ENCODE measurements at regions not wholly inside any gene's neighbourhood (a gene's known extent, or its start where the extent isn't known, plus 50 kb on each side); places are given as distances from the start of the nearest gene placed in this dataset.

DNA sequence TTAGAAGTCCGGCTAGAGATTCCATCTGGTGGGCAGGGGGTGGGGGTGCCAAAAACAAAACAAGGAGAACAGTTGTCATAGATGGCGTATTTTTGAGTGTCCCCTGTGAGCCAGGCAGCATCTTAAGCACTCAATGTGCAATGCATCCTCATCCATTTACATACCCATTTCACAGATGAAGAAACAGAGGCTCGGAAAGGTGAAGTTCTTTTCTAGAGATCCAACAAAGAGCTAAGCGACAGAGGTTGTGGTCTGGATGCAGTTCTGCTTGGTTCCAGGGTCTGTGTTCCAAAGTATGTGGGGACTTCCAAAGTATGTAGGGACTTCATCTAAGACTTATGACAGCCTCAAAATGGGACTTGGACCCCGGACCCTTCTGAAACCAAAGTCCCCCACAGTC lies 277.8 kb downstream of the MN1 start:
- DNase-seq, result no peak

DNA sequence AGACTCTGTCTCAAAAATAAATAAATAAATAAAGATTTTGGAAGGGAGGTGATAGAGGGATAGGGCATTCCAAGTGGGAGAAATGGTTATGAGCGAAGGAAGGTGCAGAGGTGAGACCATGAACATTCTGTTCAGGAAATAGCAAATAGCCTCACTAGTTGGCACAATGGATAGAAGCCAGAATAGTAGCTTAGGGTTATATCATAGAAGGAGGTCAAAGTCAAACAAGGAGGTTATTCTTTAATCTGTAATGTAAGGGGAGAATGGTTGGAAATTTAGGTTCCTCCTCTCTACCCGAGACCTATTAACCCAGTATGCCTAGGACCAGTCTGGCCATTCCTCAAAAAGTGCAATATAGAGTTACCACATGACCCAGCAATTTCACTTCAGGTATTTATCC lies 275.8 kb downstream of the MN1 start:
- no peak for DNase-seq

DNA sequence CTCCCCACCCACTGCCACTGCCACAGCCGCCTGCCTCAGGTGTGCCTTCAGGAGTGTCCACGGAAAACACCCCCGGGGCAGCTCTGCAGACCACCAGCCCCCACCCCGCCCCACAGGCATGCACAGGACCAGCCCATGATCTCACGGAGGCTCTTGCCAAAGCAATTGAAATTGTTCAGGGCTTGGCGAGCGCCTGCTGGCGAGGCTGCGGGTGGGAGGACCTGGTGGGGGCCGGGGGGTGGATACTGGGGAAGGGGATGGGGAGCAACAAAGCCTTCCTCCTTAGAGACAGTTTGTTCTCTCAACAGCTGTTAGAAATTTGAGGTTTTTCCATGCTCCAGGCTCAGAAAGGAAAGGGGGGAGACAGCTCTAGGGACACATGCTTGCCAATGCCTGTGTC lies 274.7 kb downstream of the MN1 start:
- no peak for DNase-seq

DNA sequence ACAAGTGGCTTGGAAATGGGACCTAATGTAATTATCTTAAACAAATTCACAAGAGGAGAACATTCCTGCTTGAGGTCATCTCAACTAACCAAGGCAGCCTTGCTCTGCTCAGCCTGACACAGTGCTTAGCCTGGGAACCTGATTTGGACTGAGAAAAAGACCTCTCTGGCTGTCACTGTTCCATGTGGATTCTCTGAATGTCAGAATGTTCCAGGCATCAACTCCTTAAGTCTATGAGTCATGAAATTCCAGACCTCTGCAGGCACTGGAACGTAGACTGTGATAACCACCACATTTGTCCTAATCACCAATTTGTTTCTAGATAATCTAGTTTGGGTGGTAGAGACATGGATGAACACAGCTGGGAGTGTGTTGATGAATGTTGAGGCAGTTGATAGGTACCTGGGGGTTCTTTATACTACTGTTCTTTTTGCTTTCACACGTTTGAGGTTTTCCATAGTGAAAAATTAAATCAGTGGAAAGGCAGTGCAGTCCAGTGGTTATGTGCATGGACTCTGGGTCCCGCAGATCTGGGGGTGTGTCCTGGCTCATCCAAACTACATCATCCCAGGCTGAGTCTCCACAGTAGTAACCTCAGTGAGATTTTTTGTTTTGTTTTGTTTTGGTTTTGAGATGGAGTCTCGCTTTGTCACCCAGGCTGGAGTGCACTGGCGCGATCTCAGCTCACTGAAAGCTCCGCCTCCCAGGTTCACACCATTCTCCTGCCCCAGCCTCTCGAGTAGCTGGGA lies 269.6 kb downstream of the MN1 start:
- DNase-seq, result no peak

DNA sequence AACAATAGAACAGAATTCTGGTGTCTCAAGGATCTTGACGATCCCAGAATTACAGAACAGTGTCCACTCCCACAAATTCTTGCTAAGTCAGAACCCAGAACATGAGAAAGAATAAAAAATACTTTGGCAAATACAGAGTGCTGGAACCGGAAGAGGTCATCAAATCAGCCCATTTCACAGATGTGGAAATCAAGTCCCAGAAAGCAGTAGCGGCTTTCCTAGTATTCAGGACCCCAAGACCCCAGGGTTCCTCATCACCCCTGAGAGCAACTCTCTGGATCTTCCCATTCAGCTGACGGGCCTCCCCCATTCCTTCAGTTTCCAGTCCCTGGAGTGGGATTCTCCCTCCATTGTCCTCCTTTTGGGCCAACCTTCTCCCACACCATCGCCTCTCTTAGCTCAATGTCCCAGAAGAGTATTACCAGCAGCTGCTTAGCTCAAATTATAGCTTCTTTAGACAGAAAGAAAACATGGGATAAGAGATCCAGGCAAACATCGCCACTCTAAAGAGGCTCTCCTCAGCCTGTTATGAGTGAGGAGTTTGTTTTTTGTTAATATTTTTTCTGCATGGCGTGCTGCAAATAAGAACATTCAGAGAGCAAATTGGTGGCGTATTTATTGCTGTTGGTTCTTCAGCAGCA lies 268.3 kb downstream of the MN1 start:
- DNase-seq, result no peak

DNA sequence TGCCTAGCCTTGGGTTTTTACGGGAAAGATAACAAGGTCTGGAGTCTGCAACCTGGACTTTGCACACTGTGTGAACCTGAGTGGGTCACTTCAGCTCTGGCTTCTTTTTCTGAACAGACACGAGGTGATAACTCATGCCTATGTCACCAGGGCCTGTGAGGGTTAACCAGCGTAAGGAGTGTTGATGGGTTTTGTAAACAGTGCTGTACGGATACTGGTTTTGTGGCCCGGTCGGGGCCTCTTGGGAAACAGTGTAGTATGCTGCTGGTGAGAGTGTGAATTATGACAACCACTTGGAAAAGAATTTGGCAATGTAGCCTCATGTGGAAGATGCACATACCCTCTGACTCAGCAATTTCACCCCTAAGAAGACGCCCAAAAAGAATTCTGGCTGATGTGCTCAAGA lies 266.8 kb downstream of the MN1 start:
- DNase-seq, result no peak

DNA sequence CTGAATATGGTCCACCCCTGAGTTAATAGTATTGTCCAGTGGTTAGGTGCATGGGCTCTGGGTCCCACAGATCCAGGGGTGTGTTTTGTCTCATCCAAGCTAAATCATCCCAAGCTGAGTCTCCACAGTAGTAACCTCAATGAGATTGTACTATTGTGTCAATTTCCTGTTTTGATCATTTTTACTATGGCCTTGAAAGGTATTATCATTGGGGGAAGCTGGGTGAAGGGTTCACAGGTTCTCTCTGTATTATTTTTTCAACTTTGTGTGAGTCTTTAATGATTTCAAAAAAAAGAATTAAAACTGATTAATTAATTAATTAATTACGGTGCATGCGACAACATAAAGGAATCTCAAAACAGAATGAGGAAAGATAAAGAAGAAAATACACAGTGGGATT lies 266.1 kb downstream of the MN1 start:
- DNase-seq, result no peak

DNA sequence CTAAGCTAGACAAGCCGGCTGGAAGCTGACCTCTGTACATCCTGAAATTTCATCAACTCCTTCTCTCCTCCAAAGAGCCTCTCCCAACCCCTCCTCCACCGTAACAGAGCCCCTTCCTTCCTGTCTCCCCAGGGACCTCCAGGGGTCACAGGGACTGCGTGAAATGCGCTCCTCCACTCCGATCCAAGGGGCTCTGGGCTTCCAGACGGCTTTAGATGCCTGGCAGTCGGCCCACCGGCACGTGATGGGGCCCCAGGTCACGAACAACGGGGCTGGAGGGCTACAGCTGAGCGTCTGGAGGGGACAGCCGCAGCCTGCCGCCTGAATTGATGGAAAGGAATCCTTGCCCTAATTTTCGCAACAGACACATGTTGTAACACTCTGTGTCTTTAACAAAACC lies 264.1 kb downstream of the MN1 start:
- DNase-seq, result no peak

DNA sequence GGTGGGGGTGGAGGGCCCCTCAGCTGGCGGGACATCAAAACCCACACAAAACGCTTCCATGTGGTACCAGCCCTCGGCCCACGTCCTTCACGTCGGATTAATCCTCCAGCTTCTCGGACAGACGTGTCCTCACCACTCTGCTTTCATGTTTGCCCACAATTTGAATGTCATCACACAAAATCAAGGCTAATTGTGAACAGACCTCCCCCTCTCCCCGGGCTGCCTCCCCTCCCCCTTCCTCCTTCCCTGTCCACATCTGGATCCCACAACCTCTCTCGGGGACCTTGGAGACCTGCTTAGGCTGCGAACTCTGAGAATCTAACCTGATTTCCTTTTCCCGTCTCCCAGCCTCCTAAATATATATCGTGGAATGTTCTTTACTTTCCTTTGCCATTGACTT lies 262.9 kb downstream of the MN1 start:
- no peak for DNase-seq

DNA sequence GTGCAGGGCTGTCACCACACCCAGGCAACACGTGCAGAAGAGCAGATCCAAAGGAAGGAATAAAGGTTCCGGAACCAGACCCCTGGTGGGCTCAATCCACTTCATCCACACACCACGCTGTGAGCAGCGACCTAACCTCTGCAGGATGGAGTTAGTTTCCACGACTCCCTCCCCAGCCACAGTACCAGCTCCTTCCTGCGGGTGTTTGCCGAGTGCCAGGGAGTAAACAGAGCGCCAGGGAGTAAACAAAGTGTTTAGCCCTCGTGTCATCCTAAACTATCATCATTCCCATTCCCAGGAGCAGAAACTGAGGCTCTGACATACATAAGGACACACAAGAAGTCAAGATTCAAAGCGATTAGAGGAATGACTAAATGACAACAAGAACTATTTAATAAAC lies 261.3 kb downstream of the MN1 start:
- DNase-seq, result no peak

DNA sequence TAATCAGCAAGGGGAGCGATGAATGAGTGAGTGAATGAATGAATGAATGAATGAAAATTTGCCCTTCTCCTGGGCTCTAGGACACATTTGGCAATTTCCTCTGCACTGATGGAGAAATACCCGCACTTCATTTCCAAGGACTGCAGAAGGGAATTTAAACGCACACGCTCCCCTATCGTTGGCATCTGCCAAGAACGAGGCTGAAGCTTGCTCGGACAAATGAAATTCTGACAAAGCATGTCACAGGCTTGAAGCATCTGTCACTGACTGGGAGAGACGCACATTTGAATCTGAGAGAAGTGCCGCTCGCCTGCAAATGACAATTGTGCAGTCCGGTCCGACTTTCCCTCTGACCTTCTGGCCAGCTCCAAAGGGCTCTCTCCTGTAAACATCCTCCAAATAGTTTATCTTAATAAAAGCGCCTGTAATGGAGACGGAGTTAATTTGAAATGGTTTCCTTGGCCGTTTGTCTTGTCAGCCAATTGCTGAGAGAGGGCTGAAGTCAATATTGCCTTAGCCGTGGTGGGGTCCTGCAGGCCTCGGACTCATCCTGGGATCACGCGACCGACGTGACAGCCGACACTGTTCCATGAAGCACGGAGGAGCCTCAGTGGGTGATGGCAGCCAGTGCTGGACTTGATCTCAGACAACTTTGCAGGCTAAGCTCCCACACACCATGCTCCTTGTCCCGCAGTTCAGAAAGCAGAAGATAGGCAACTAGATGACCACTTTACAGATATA lies 260.7 kb downstream of the MN1 start:
- no peak for DNase-seq

DNA sequence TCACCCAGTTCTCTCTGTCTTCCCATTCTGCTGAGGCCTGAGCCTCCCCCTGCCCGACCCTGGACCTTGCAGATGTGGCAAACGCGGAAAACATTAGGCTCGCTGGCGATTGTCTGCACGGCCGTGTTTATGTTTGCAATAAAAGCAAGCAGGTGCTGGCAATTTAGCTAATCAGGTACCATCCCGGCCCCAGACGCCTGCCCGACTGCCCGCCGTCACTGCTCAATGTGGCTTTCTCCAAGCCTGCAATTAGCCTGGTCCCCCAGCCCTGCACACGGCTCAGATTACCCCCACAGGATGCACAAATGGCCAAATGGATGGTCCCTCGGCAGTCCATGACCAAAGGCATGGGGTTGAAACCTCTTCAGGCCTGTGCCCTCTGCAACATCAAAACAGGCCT lies 259.7 kb downstream of the MN1 start:
- no peak for DNase-seq

DNA sequence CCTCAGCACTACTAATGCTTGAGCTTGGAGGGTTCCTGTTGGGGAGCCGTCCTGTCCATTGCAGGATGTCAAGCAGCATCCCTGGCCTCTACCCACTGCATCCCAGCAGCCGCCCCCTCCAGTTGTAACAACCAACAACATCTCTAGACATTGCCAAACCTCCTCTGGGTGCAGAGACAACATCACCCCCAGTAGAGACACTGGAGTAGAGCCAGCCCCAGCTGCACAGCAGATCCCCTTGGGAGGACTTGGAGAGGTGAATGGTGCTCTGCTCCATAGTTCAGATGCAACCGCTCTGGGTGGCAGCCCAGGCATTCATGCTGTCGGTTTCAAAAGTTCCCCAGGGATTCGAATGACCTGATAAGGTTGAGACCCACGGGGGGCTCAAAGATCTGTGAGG lies 259.0 kb downstream of the MN1 start:
- DNase-seq, result no peak

DNA sequence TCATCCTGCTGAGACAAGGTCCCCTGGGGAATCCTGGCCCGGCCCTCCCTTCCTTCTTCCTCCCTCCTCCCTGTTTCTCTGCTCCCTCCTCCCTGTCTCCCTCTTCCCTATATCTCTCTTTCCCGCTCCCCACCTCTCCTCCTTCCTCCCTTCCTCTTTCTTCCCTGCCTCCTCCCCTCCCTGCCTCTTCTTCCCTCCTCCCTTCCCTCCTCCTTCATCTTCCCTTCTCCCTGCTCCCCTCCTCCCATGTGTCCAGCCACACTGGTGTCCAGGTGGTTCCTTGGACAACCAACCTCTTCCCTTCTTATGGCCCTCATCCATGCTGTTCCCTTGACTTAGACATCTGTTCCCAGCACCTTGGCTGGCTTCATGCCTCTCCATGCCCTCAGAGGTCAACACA lies 258.1 kb downstream of the MN1 start:
- DNase-seq, result no peak

DNA sequence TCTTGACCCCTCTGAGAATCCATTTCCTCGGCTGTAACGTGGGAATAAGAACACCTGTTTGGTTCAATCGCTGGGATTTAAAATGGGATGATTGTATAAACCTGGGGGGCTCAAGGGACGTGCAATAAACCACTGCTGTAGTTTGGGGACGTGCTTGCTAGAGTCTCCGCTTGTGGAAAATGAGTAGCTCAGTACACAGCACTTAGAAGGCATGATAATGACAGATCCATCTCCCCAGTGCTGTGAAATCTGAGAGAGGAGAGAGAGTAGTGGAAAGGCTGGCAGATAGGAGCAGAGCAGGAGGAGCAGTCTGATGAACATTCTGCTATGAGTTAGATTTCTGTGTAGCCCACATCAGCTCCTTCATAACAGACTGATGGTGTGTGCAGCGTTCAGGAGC lies 256.5 kb downstream of the MN1 start:
- DNase-seq, result no peak

DNA sequence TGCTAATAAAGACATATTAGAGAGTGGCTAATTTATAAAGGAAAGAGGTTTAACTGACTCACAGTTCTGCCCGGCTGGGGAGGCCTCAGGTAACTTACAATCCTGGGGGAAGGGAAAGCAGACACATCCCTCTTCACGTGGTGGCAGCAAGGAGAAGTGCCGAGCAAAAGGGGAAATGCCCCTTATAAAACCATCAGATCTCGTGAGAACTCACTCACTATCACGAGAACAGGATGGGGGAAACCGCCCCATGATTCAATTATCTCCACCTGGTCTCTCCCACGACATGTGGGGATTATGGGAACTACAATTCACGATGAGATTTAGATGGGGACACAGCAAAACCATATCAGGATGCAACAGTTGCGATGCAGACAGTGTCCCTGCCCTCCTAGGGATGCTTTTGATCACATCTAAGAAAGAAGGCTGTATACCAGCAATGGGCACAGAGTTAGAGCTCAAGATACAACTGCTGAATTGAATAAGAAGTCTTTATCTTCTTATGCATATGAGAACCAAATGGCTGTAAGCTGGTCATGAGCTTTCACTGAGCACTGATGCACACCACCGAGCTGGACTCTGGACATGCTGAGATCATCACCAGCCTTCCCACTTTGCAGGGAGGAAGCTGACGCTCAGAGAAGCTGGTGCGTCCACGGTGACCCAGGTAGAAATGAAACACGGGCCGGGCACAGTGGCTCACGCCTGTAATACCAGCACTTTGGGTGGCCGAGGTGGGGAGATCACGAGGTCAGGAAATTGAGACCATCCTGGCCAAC lies 255.2 kb downstream of the MN1 start:
- peak; percentile 14 to 23 (median 21) for DNase-seq

DNA sequence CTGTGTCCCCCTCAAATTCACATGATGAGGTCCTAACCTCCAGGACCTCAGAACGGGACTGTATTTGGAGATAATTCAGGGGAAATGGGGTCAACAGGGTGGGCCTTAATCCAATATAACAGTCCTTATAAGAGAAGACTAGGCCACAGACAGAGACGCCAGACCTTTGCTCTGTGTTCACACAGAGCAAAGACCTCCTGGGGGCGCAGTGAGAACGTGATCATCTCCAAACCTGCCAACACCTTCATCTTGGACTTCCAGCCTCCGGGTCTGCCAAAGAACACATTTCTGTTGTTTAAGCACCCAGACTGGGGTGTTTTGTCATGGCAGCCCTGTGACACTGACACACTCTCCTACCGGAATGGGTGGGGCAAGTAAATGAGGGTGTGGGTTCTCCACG lies 250.2 kb downstream of the MN1 start:
- no peak for DNase-seq

DNA sequence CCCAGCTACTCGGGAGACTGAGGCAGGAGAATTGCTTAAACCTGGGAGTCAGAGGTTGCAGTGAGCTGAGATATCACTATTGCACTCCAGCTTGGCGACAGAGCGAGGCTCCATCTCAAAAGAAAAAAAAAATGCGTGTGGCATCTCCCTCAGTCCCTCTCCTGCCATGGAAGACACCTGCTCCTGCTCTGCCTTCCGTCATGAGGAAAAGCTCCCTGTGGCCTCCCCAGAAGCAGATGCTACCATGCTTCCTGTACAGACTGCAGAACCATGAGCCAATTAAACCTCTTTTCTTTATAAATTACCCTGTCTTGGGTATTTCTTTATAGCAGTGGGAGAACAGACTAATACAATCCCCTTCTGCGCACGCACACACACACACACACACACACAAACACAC lies 249.4 kb downstream of the MN1 start:
- DNase-seq, result no peak

DNA sequence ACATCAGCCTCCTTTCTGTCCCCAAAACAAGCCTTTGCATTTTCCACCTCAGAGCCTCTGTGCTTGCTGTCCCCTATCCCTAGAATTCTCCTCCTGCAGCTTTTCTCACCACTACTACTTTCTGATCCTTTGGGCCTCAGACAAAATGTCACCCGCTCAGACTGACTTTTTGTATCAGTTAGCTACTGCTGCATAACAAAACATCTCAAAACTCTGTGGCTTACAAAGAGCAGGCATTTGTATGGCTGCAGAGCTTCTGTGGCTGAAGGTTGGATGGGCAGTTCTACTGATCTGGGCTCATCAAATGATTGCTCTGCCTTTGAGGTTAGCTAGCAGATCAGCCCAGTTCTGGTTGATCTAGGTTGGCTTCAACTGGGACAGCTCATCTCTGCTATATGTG lies 248.7 kb downstream of the MN1 start:
- no peak for DNase-seq

DNA sequence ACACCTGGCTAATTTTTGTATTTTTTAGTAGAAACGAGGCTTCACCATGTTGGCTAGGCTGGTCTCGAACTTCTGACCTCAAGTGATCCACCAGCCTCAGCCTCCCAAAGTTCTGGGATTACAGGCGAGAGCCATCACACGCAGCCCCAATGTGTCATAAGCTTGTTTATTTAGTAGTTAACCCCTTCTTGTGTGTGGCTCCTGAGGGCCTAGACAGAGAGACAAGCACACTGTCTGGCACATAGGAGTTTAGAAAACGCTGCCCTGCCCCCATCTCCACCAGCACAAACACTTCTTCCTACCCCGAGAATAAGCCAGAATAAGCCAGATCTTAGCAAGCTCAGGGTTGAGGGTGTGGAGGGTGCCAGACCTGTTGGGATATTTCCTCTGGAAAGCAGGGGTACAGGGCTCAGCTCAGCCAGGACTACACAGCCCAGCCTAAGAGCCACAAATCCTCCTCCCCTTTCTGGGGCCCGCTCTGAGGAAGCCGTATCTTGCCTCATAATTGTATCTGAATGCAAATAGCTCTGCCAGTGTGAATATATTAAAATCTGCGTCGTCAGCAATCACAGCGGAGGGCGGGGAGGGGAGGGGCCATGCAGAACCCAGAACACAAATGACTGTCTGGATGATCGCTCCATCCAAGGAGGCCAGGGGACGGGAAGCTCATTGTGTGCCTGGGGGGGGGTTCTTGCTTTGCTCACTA lies 247.3 kb downstream of the MN1 start:
- no peak for DNase-seq

DNA sequence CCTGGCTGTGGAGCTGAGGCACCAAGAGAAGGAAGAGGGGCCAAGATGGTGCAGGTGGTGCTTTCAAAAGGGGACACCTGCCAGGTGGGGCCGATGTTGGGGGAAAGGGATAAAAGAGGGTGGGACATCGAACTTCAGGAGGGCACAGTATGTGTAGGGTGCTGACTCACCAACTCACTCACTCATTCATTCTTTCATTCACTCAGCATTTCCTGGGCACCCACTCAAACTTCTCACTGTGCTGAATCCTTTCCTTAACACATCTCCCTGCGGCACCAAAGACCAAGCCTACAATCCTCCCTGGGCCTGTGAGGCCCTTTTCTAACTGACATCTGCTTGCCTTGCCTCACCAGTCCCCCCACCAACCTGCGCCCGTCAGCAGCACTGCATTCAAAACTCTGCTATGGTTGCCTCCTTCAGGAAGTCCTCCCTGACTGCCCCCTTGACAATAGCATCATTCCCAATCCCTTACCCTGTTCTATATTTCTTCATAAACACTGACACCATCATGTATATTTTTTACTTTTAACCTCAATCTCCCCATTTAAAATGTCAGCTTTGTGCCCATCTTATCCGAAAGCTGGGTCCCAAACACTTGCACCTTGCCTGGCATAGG lies 246.6 kb downstream of the MN1 start:
- DNase-seq, result no peak

DNA sequence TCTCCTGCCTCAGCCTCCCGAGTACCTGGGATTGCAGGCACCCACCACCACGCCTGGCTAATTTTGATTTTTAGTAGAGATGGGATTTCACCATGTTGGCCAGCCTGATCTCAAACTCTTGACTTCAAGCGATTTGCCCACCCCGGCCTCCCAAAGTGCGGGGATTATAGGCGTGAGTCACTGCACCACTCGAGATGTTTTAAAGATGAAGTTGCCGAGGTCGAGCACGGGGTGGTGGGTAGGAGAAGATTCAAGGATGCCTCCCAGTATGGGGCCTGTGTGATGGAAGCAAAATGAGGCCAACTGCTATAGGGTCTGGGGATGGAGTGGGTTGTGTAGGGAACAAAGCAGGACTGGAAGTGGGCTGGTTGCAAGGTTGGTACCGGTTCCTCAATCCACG lies 245.2 kb downstream of the MN1 start:
- no peak for DNase-seq

Data from suppressor macrophage treated with lipopolysaccharide for 1 hour (primary cell).